ENCODE measurements at regions not wholly inside any gene's neighbourhood (a gene's known extent, or its start where the extent isn't known, plus 50 kb on each side); places are given as distances from the start of the nearest gene placed in this dataset.

GRCh38 chr9:108015690-108016089, 526.1 kb upstream of the KLF4 start:
- no peak for DNase-seq

- DNase-seq = no peak
Observed at GRCh38 chr9:108014353-108014752, 524.8 kb upstream of the KLF4 start.

GRCh38 chr9:108012886-108013665, 523.5 kb upstream of the KLF4 start:
- no peak for DNase-seq

GRCh38 chr9:108012405-108012804, 522.8 kb upstream of the KLF4 start:
- DNase-seq = no peak

GRCh38 chr9:108003526-108003925, 514.0 kb upstream of the KLF4 start:
- no peak for DNase-seq

GRCh38 chr9:108002371-108002956, 512.9 kb upstream of the KLF4 start:
- DNase-seq = no peak

GRCh38 chr9:108001237-108001636, 511.7 kb upstream of the KLF4 start:
- DNase-seq = no peak

- DNase-seq = no peak
Observed at GRCh38 chr9:107999890-108000289, 510.3 kb upstream of the KLF4 start.

GRCh38 chr9:107999011-107999410, 509.4 kb upstream of the KLF4 start:
- no peak for DNase-seq

GRCh38 chr9:107994648-107995047, 505.1 kb upstream of the KLF4 start:
- no peak for DNase-seq

GRCh38 chr9:107992271-107992670, 502.7 kb upstream of the KLF4 start:
- DNase-seq = no peak

GRCh38 chr9:107991581-107991980, 502.0 kb upstream of the KLF4 start:
- no peak for DNase-seq

GRCh38 chr9:107989544-107989943, 500.0 kb upstream of the KLF4 start:
- no peak for DNase-seq

GRCh38 chr9:107989099-107989498, 499.5 kb upstream of the KLF4 start:
- DNase-seq = no peak

GRCh38 chr9:107984956-107985355, 495.4 kb upstream of the KLF4 start:
- DNase-seq = no peak

- no peak for DNase-seq
Observed at GRCh38 chr9:107983762-107984161, 494.2 kb upstream of the KLF4 start.

GRCh38 chr9:107983181-107983603, 493.6 kb upstream of the KLF4 start:
- no peak for DNase-seq

- no peak for DNase-seq
Observed at GRCh38 chr9:107982745-107983144, 493.2 kb upstream of the KLF4 start.

- no peak for DNase-seq
Observed at GRCh38 chr9:107982001-107982400, 492.4 kb upstream of the KLF4 start.

- no peak for DNase-seq
Observed at GRCh38 chr9:107980984-107981383, 491.4 kb upstream of the KLF4 start.

GRCh38 chr9:107976767-107977166, 487.2 kb upstream of the KLF4 start:
- DNase-seq = no peak

GRCh38 chr9:107975426-107976010, 485.9 kb upstream of the KLF4 start:
- DNase-seq = no peak

- DNase-seq = no peak
Observed at GRCh38 chr9:107973451-107973850, 483.9 kb upstream of the KLF4 start.

- no peak for DNase-seq
Observed at GRCh38 chr9:107972346-107972745, 482.8 kb upstream of the KLF4 start.

Measured in activated CD4-positive, CD25-positive, alpha-beta regulatory T cell (primary cell).